Ovary (tissue), 7 donors: ENCODE measurements at regions not wholly inside any gene's neighbourhood (a gene's known extent, or its start where the extent isn't known, plus 50 kb on each side); places are given as distances from the start of the nearest gene placed in this dataset.

Experiments
- DNase-seq, 5 donors: peaks; one replicate each; pipeline ENCODE4 v3.0.0-alpha.2; 2019 to 2020
- H3K27ac ChIP-seq, 2 donors: fragments of 200-600 bp; one replicate each; pipeline versions ENCODE4 v1.5.1 to v1.8.0; 2019 to 2022
- H3K27me3 ChIP-seq: fragments of 200-600 bp; one replicate; pipeline ENCODE4 v1.8.0; 2022
- H3K36me3 ChIP-seq: fragments of 200-600 bp; sonication (generic); one replicate; pipeline ENCODE4 v1.5.1; 2019
- H3K4me1 ChIP-seq: one replicate; pipeline ENCODE4 v1.8.1; 2013; ENCODE audit warnings: mild to moderate bottlenecking, moderate library complexity; ENCODE audit not compliant: insufficient read depth
- H3K4me3 ChIP-seq: fragments of 200-600 bp; sonication (generic); one replicate; pipeline ENCODE4 v1.5.1; 2017
- H3K9me3 ChIP-seq, 2 donors: fragments of 200-600 bp in 1 of 2; sonication (generic) in 1 of 2; one replicate each; pipeline versions ENCODE4 v1.5.1 to v1.8.1; 2013 to 2019; ENCODE audit warnings: mild to moderate bottlenecking in 1 of 2, moderate library complexity in 1 of 2
- CTCF ChIP-seq, 3 donors: fragments of 450-650 bp in 2 of 3; fragments of 200-600 bp in 1 of 3; IDR thresholded peaks; one replicate each; pipeline versions ENCODE4 v1.5.1 to v1.8.0; 2016 to 2022; ENCODE audit warnings: antibody characterized with exemption in 3 of 3, mild to moderate bottlenecking in 1 of 3
- EP300 ChIP-seq: sonication (generic); formaldehyde crosslinking; IDR thresholded peaks from one replicate; pipeline ENCODE4 v1.6.1; 2017; ENCODE audit warnings: antibody characterized with exemption
- POLR2A ChIP-seq: fragments of 450-650 bp; IDR thresholded peaks from one replicate; pipeline ENCODE4 v1.6.1; 2017; ENCODE audit warnings: antibody characterized with exemption, mild to moderate bottlenecking, moderate library complexity
- WGBS, 3 donors: extraction: QIAGEN DNeasy Blood & Tissue Kit in 1 of 3; methylation state at CpG; one replicate each; pipeline versions ENCODE4 v1.1.5 to v1.1.7; 2013 to 2017; 5-methylcytosine and 5-hydroxymethylcytosine counted together
- intact Hi-C, 4 donors: fragments of 100-400 bp; cut with DNase I; formaldehyde crosslinking; loops; one replicate each; pipeline versions ENCODE4 v1.11.0 to v1.15.1; 2022 to 2023
- donor health status: DM: no; HTN: no; CAD: no; lungs with moderate emphysema.
- donor health status: DM: no; HTN: no; CAD: no.
- donor health status: Bipolar disorder and iron deficiency.
- donor health status: DM: no; HTN: no; CAD: no.
- donor health status: DM: yes; HTN: yes; CAD: no.

- 75 to 84% (median 76%) methylated on average over 2 of the region's 2 CpGs for WGBS, 3 donors
Observed at GRCh38 chr5:155765715-155766114, 561.2 kb upstream of the SGCD start.

GRCh38 chr5:155767470-155767869 is 559.5 kb upstream of the SGCD start:
- TF ChIP-seq POLR2A (no peak), CTCF (IDR thresholded peaks at IDR 0.05) (no peak), EP300 (no peak)
- Histone ChIP-seq H3K4me1 (no peaks in the 10 kb centered on the region), H3K9me3 (no peaks in the 10 kb centered on the region), H3K36me3 (no peaks in the 10 kb centered on the region), H3K4me3 (no peak overlapping the region), H3K27me3 (no peaks in the 10 kb centered on the region), H3K27ac (no peak overlapping the region)
- intact Hi-C loops, result no loop called here
- WGBS, 3 donors, result 58 to 70% (median 65%) methylated on average over 2 of the region's 2 CpGs
- no peak for DNase-seq

More at GRCh38 chr5:155765715-155766114, 561.2 kb upstream of the SGCD start:
- intact Hi-C loops, result no loop called here
- no peak for TF ChIP-seq CTCF (IDR thresholded peaks at IDR 0.05)
- no peak for TF ChIP-seq POLR2A
- TF ChIP-seq EP300, result no peak
- H3K4me1 ChIP-seq, result no peaks in the 10 kb centered on the region
- no peak overlapping the region for H3K4me3 ChIP-seq
- no peaks in the 10 kb centered on the region for H3K36me3 ChIP-seq
- no peak overlapping the region for H3K27ac ChIP-seq
- H3K27me3 ChIP-seq, result no peaks in the 10 kb centered on the region
- no peak for DNase-seq
- no peaks in the 10 kb centered on the region for H3K9me3 ChIP-seq

GRCh38 chr5:155768332-155768731 is 558.6 kb upstream of the SGCD start:
- H3K27me3 ChIP-seq, result no peaks in the 10 kb centered on the region
- WGBS, 3 donors, result 87 to 89% (median 89%) methylated on average over 3 of the region's 3 CpGs
- no peak overlapping the region for H3K4me3 ChIP-seq
- TF ChIP-seq EP300 (no peak), POLR2A (no peak), CTCF (IDR thresholded peaks at IDR 0.05) (no peak)
- no peaks in the 10 kb centered on the region for H3K9me3 ChIP-seq
- H3K36me3 ChIP-seq, result no peaks in the 10 kb centered on the region
- H3K27ac ChIP-seq, result no peak overlapping the region
- no peaks in the 10 kb centered on the region for H3K4me1 ChIP-seq
- intact Hi-C loops, result no loop called here
- DNase-seq, result no peak

- Histone ChIP-seq H3K36me3 (no peaks in the 10 kb centered on the region), H3K27me3 (no peaks in the 10 kb centered on the region), H3K9me3 (no peaks in the 10 kb centered on the region), H3K27ac (no peak overlapping the region), H3K4me1 (no peaks in the 10 kb centered on the region), H3K4me3 (no peak overlapping the region)
- 79 to 84% (median 81%) methylated on average over 4 of the region's 4 CpGs for whole genome bisulfite sequencing, 3 donors
- DNase-seq, result no peak
- intact Hi-C loops, result no loop called here
- TF ChIP-seq CTCF (IDR thresholded peaks at IDR 0.05) (no peak), POLR2A (no peak), EP300 (no peak)
Observed at GRCh38 chr5:155772009-155772662, 554.8 kb upstream of the SGCD start.
